Transverse colon (tissue), 4 donors: ENCODE measurements at regions not wholly inside any gene's neighbourhood (a gene's known extent, or its start where the extent isn't known, plus 50 kb on each side); places are given as distances from the start of the nearest gene placed in this dataset.

Experiments
- DNase-seq: peaks from one replicate; pipeline ENCODE4 v3.0.0-alpha.2; 2019
- H3K27ac ChIP-seq, 4 donors: fragments of 200-600 bp; sonication (generic); 2 replicates each; pipeline ENCODE4 v1.5.1; 2016 to 2018; ENCODE audit warnings: inconsistent platforms in 4 of 4
- H3K27me3 ChIP-seq: fragments of 200-600 bp; sonication (generic); 2 replicates; pipeline ENCODE4 v1.5.1; 2017; ENCODE audit warnings: inconsistent platforms
- H3K36me3 ChIP-seq, 4 donors: fragments of 200-600 bp; sonication (generic); 2 replicates each; pipeline ENCODE4 v1.5.1; 2017 to 2019; ENCODE audit warnings: inconsistent platforms in 4 of 4
- H3K4me1 ChIP-seq, 4 donors: fragments of 200-600 bp; sonication (generic); 2 replicates each; pipeline ENCODE4 v1.5.1; 2017 to 2020; ENCODE audit warnings: inconsistent platforms in 4 of 4
- H3K4me3 ChIP-seq, 4 donors: fragments of 200-600 bp; sonication (generic); 1 replicate in 1 of 4; 2 replicates in 3 of 4; pipeline versions ENCODE4 v1.5.1 to v1.6.1; 2017 to 2019; ENCODE audit warnings: inconsistent platforms in 4 of 4
- H3K9me3 ChIP-seq, 2 donors: fragments of 200-600 bp; sonication (generic); 2 replicates each; pipeline ENCODE4 v1.5.1; 2017 to 2019; ENCODE audit warnings: inconsistent platforms in 2 of 2
- CTCF ChIP-seq, 5 experiments: fragments of 200-600 bp in 3 of 5; fragments of 450-650 bp in 2 of 5; sonication (generic) in 3 of 5; IDR thresholded peaks; 1 replicate in 2 of 5; 2 replicates in 3 of 5; pipeline ENCODE4 v1.5.1; 2016 to 2017; ENCODE audit warnings: antibody characterized with exemption in 5 of 5, inconsistent platforms in 3 of 5, mild to moderate bottlenecking in 2 of 5, moderate library complexity in 1 of 5
- EP300 ChIP-seq: sonication (generic); formaldehyde crosslinking; IDR thresholded peaks from one replicate; pipeline ENCODE4 v1.6.1; 2017; ENCODE audit warnings: antibody characterized with exemption, low read depth
- POLR2A ChIP-seq: fragments of 450-650 bp; IDR thresholded peaks from one replicate; pipeline ENCODE4 v1.6.1; 2016; ENCODE audit warnings: antibody characterized with exemption, mild to moderate bottlenecking, moderate library complexity
- POLR2AphosphoS5 ChIP-seq, 3 donors: sonication (generic); formaldehyde crosslinking; IDR thresholded peaks; one replicate each; pipeline ENCODE4 v1.6.1; 2016; ENCODE audit warnings: antibody characterized with exemption in 3 of 3
- WGBS, 2 donors: methylation state at CpG; one replicate each; pipeline ENCODE4 v1.1.5; 2018; ENCODE audit warnings: low coverage in 1 of 2; 5-methylcytosine and 5-hydroxymethylcytosine counted together
- in situ Hi-C, 4 donors: fragments of 200-750 bp; cut with MboI; loops; one replicate each; pipeline versions ENCODE4 v1.15.0 to v1.15.1; 2017; ENCODE audit warnings: low sequenced_read_pairs in 3 of 4, low pct_ligation_motif_present in 1 of 4, low pct_unique_long_range_greater_than_20kb in 1 of 4
- intact Hi-C: fragments of 100-400 bp; cut with DNase I; formaldehyde crosslinking; loops from one replicate; pipeline ENCODE4 v1.15.1; 2023; ENCODE audit warnings: low total_unique reads

- H3K9me3 ChIP-seq, result no peaks in the 10 kb centered on the region
- H3K27me3 ChIP-seq, result no peaks in the 10 kb centered on the region
- in situ Hi-C loops (no loop called here), intact Hi-C loops (no loop called here)
- no peak for DNase-seq
- WGBS, 2 donors, result 0 to 40% methylated on average over 1 to 2 of the region's 2 CpGs
- TF ChIP-seq CTCF (IDR thresholded peaks at IDR 0.05), result no peak
- TF ChIP-seq POLR2AphosphoS5 (IDR thresholded peaks at IDR 0.05), result no peak
- TF ChIP-seq EP300, result no peak
- no peak for TF ChIP-seq POLR2A
- no peaks in the 10 kb centered on the region for H3K36me3 ChIP-seq
- no peak overlapping the region for H3K4me3 ChIP-seq
- peaks cover 0 to 8% (median 0%) of the 10 kb centered on the region in 4 donors for H3K4me1 ChIP-seq
- H3K27ac ChIP-seq, result no peak overlapping the region
These were observed 236.0 kb downstream of the CYRIA start for GRCh38 chr2:16429431-16430145.

GRCh38 chr2:16429002-16429401, 236.6 kb downstream of the CYRIA start:
- no peaks in the 10 kb centered on the region for H3K36me3 ChIP-seq
- no peak overlapping the region for H3K4me3 ChIP-seq
- H3K27ac ChIP-seq, result no peak overlapping the region
- H3K4me1 ChIP-seq, result peaks cover 0 to 8% (median 0%) of the 10 kb centered on the region in 4 donors
- in situ Hi-C loops, result no loop called here
- TF ChIP-seq EP300, result no peak
- WGBS, 2 donors, result 70 to 78% methylated on average over 2 of the region's 2 CpGs
- H3K27me3 ChIP-seq, result no peaks in the 10 kb centered on the region
- intact Hi-C loops, result no loop called here
- no peaks in the 10 kb centered on the region for H3K9me3 ChIP-seq
- DNase-seq, result no peak

GRCh38 chr2:16425462-16426336, 239.9 kb downstream of the CYRIA start:
- in situ Hi-C loops, result no loop called here
- H3K9me3 ChIP-seq, result no peaks in the 10 kb centered on the region
- peaks cover 0 to 8% (median 0%) of the 10 kb centered on the region in 4 donors for H3K4me1 ChIP-seq
- H3K36me3 ChIP-seq, result no peaks in the 10 kb centered on the region
- DNase-seq, result peak; percentile 46
- no peaks in the 10 kb centered on the region for H3K27me3 ChIP-seq
- no peak for TF ChIP-seq POLR2AphosphoS5 (IDR thresholded peaks at IDR 0.05)
- no peak for TF ChIP-seq POLR2A
- TF ChIP-seq CTCF (IDR thresholded peaks at IDR 0.05), result no peak
- no peak for TF ChIP-seq EP300
- no peak overlapping the region for H3K4me3 ChIP-seq
- no peak overlapping the region for H3K27ac ChIP-seq
- WGBS, 2 donors, result 13 to 29% methylated on average over 2 to 6 of the region's 6 CpGs
- intact Hi-C loops, result no loop called here

GRCh38 chr2:16420421-16420820, 245.2 kb downstream of the CYRIA start:
- no peak for DNase-seq
- 60 to 77% methylated on average over 1 of the region's 1 CpG for WGBS, 2 donors
- Histone ChIP-seq H3K4me3 (no peak overlapping the region), H3K36me3 (no peaks in the 10 kb centered on the region), H3K27ac (no peak overlapping the region), H3K4me1 (no peaks in the 10 kb centered on the region), H3K27me3 (no peaks in the 10 kb centered on the region), H3K9me3 (no peaks in the 10 kb centered on the region)
- TF ChIP-seq EP300, result no peak
- intact Hi-C loops, result no loop called here
- in situ Hi-C loops, result no loop called here

- no peak for DNase-seq
- intact Hi-C loops, result no loop called here
- in situ Hi-C loops, result no loop called here
- 89 to 91% methylated on average over 1 to 3 of the region's 3 CpGs for WGBS, 2 donors
- Histone ChIP-seq H3K27ac (no peak overlapping the region), H3K9me3 (no peaks in the 10 kb centered on the region), H3K27me3 (no peaks in the 10 kb centered on the region), H3K4me3 (no peak overlapping the region), H3K4me1 (no peaks in the 10 kb centered on the region), H3K36me3 (no peaks in the 10 kb centered on the region)
- TF ChIP-seq POLR2A (no peak), CTCF (IDR thresholded peaks at IDR 0.05) (no peak), POLR2AphosphoS5 (IDR thresholded peaks at IDR 0.05) (no peak), EP300 (no peak)
These were observed 247.9 kb downstream of the CYRIA start for GRCh38 chr2:16417726-16418125.
